Left lung (tissue), 4 donors: ENCODE measurements at regions not wholly inside any gene's neighbourhood (a gene's known extent, or its start where the extent isn't known, plus 50 kb on each side); places are given as distances from the start of the nearest gene placed in this dataset.

Source experiments
- ATAC-seq: fragments of 200-7000 bp; cut with Tn5 transposase; one replicate; pipeline ENCODE4 v1.9.1; 2020; ENCODE audit warnings: moderate library complexity
- DNase-seq, 4 donors: peaks; one replicate each; pipeline ENCODE4 v3.0.0-alpha.2; 2013 to 2020
- H3K27ac ChIP-seq, 2 donors: fragments of 200-600 bp; sonication (generic) in 1 of 2; one replicate each; pipeline versions ENCODE4 v1.5.0 to v1.8.0; 2020 to 2021
- H3K27me3 ChIP-seq, 2 donors: fragments of 200-600 bp; sonication (generic) in 1 of 2; one replicate each; pipeline versions ENCODE4 v1.5.0 to v1.8.0; 2020 to 2021
- H3K36me3 ChIP-seq, 2 donors: fragments of 200-600 bp; sonication (generic) in 1 of 2; one replicate each; pipeline versions ENCODE4 v1.5.0 to v1.8.0; 2020 to 2021
- H3K4me1 ChIP-seq, 2 donors: fragments of 200-600 bp; one replicate each; pipeline ENCODE4 v1.8.0; 2021
- H3K4me3 ChIP-seq, 2 donors: fragments of 200-600 bp; sonication (generic) in 1 of 2; one replicate each; pipeline versions ENCODE4 v1.5.0 to v1.8.0; 2020 to 2021; ENCODE audit warnings: mild to moderate bottlenecking in 1 of 2
- H3K9me3 ChIP-seq, 2 donors: fragments of 200-600 bp; sonication (generic) in 1 of 2; one replicate each; pipeline versions ENCODE4 v1.5.0 to v1.8.0; 2020 to 2021
- CTCF ChIP-seq, 2 donors: fragments of 200-600 bp; sonication (generic) in 1 of 2; IDR thresholded peaks; one replicate each; pipeline versions ENCODE4 v1.5.0 to v1.8.0; 2021; ENCODE audit warnings: antibody characterized with exemption in 2 of 2
- intact Hi-C, 2 donors: fragments of 100-400 bp; cut with DNase I; formaldehyde crosslinking; loops; one replicate each; pipeline versions ENCODE4 v1.11.2 to v1.14.2; 2022
- donor health status: DM: no; HTN: yes; CAD: no.
- donor health status: DM: no; HTN: no; CAD: no.

DNA sequence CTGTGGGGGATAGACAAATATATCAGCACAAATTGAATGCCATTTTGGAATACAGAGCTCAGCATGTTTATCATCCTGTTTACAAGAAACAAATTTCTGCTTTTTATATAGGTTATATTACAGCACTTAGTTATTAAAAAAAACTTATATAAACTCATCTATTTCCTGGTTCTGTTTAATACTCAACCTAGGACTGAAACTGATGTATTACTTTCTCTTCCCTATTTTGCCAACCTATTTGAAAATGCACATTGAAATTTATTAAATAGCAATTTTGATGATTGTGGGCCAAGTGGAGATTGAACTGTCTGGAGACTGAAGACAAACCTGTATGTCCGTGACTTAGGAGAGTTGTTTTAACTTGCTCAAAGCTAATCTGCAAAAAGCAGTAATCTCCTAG lies 288.3 kb upstream of the ANO3 start:
- H3K9me3 ChIP-seq: no peaks in the 10 kb centered on the region
- no peak for ATAC-seq
- no peak overlapping the region for H3K4me3 ChIP-seq
- no peak overlapping the region for H3K27ac ChIP-seq
- no peaks in the 10 kb centered on the region for H3K4me1 ChIP-seq
- no peaks in the 10 kb centered on the region for H3K27me3 ChIP-seq
- no peaks in the 10 kb centered on the region for H3K36me3 ChIP-seq
- no peak for DNase-seq
- no peak for TF ChIP-seq CTCF (IDR thresholded peaks at IDR 0.05)
- intact Hi-C loops: no loop called here

DNA sequence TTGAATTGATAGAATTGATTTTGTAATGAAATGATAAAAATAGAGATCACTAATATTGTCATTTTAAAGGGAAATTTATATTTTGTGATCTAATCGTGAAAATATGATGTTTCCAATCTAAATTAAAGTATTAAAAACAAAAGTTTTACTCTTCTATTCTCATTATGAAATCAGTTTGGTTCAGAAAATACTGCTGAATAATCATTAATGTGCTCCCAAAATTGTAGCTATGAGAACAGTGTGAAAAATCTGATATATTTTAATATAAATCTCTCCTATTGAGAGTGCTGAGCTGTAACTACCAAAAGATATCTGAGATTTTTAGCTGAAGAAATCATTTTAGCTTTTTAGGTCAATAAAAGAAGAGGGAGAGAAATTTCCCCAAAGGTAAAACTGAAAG lies 287.5 kb upstream of the ANO3 start:
- Histone ChIP-seq H3K4me3 (no peak overlapping the region), H3K27me3 (no peaks in the 10 kb centered on the region), H3K9me3 (no peaks in the 10 kb centered on the region), H3K27ac (no peak overlapping the region), H3K36me3 (no peaks in the 10 kb centered on the region), H3K4me1 (no peaks in the 10 kb centered on the region)
- intact Hi-C loops: no loop called here
- TF ChIP-seq CTCF (IDR thresholded peaks at IDR 0.05): no peak
- DNase-seq (no peak), ATAC-seq (no peak)

GRCh38 chr11:26045082-26045481 lies 286.8 kb upstream of the ANO3 start:
- Histone ChIP-seq H3K27me3 (no peaks in the 10 kb centered on the region), H3K4me3 (no peak overlapping the region), H3K4me1 (no peaks in the 10 kb centered on the region), H3K9me3 (no peaks in the 10 kb centered on the region), H3K27ac (no peak overlapping the region), H3K36me3 (no peaks in the 10 kb centered on the region)
- no peak for TF ChIP-seq CTCF (IDR thresholded peaks at IDR 0.05)
- intact Hi-C loops: no loop called here
- DNase-seq (no peak), ATAC-seq (no peak)

DNA sequence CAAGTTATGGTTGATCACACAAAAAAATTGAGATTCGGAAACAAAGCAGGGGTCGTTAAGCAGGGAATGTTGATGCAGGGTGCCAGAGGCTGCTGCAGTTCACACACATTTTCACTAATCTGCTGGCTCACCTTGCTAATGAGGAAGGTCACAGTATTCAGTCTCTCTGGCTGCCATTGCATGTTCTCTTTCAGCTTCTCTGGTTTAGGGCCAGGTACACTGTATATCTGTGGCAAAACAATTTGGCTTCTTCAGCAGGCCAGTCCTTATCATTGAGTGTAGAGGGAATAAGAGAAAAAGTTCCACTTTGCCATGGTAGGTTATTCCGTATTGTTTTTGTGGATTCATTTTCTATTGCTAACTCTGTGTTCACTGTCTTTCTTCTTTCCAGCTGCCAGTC lies 283.7 kb upstream of the ANO3 start:
- ATAC-seq (no peak), DNase-seq (no peak)
- H3K9me3 ChIP-seq: no peaks in the 10 kb centered on the region
- TF ChIP-seq CTCF (IDR thresholded peaks at IDR 0.05): no peak
- intact Hi-C loops: no loop called here
- no peaks in the 10 kb centered on the region for H3K36me3 ChIP-seq
- H3K27me3 ChIP-seq: no peaks in the 10 kb centered on the region
- no peak overlapping the region for H3K4me3 ChIP-seq
- H3K4me1 ChIP-seq: no peaks in the 10 kb centered on the region
- no peak overlapping the region for H3K27ac ChIP-seq

DNA sequence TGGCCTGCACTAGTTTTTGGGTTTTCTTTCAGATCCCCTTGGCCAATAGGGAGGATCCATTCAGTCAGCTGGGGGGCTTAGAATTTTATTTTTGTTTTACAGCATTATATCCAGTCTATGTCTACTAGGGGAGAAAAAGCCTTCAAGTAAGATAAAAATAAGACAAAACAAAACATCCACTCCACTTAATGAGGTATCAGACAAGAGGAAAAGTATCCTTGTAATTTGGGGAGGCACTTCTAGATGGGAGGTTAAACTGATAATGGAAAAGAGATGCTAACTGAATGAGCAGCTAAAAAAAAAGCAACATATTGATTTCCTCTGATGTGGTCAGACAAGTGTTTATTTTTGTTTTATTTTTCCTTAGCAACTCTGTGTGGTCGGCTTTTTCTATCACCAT lies 278.0 kb upstream of the ANO3 start:
- no peak overlapping the region for H3K27ac ChIP-seq
- no peaks in the 10 kb centered on the region for H3K36me3 ChIP-seq
- H3K4me3 ChIP-seq: no peak overlapping the region
- no peak for TF ChIP-seq CTCF (IDR thresholded peaks at IDR 0.05)
- no peaks in the 10 kb centered on the region for H3K4me1 ChIP-seq
- H3K27me3 ChIP-seq: no peaks in the 10 kb centered on the region
- intact Hi-C loops: no loop called here
- no peaks in the 10 kb centered on the region for H3K9me3 ChIP-seq
- peak in 1 of 4 donors; percentile 15 for DNase-seq
- no peak for ATAC-seq
